Ovary (tissue), 3 donors: ENCODE measurements at regions not wholly inside any gene's neighbourhood (a gene's known extent, or its start where the extent isn't known, plus 50 kb on each side); places are given as distances from the start of the nearest gene placed in this dataset.

Experiments
- CTCF ChIP-seq, 3 donors: fragments of 450-650 bp in 2 of 3; fragments of 200-600 bp in 1 of 3; IDR thresholded peaks; one replicate each; pipeline versions ENCODE4 v1.5.1 to v1.8.0; 2016 to 2022; ENCODE audit warnings: antibody characterized with exemption in 3 of 3, mild to moderate bottlenecking in 1 of 3
- EP300 ChIP-seq: sonication (generic); formaldehyde crosslinking; IDR thresholded peaks from one replicate; pipeline ENCODE4 v1.6.1; 2017; ENCODE audit warnings: antibody characterized with exemption
- POLR2A ChIP-seq: fragments of 450-650 bp; IDR thresholded peaks from one replicate; pipeline ENCODE4 v1.6.1; 2017; ENCODE audit warnings: antibody characterized with exemption, mild to moderate bottlenecking, moderate library complexity
- donor health status: DM: no; HTN: no; CAD: no.

- TF ChIP-seq CTCF (IDR thresholded peaks at IDR 0.05) (no peak), POLR2A (no peak), EP300 (no peak)
These were observed 128.1 kb upstream of the VLDLR start for GRCh38 chr9:2493529-2493928.
